Keratinocyte (primary cell): ENCODE measurements at regions not wholly inside any gene's neighbourhood (a gene's known extent, or its start where the extent isn't known, plus 50 kb on each side); places are given as distances from the start of the nearest gene placed in this dataset.

Experiments used
- DNase-seq: peaks from one replicate; pipeline ENCODE4 v3.0.0-alpha.2; 2011; ENCODE audit warnings: low read depth, missing footprints, low spot score
- FAIRE-seq: peaks from 2 replicates; lab custom pipeline; 2011; peaks lifted over from hg19 to GRCh38; lab: Jason Lieb, UNC
- H2AFZ ChIP-seq: 2 replicates; pipeline ENCODE4 v1.6.0; 2012; ENCODE audit warnings: low read length, control low read depth, inconsistent platforms; ENCODE audit not compliant: control insufficient read depth
- H3K27ac ChIP-seq: 2 replicates; pipeline ENCODE4 v1.5.1; 2011; ENCODE audit warnings: low read length; ENCODE audit not compliant: control insufficient read depth, insufficient read depth
- H3K27me3 ChIP-seq: 3 replicates; pipeline ENCODE4 v1.6.0; 2011; ENCODE audit warnings: low read length; ENCODE audit not compliant: control insufficient read depth, insufficient read depth; ENCODE audit errors: extremely low read depth
- H3K36me3 ChIP-seq, 2 experiments: 2 replicates in 1 of 2; 3 replicates in 1 of 2; pipeline ENCODE4 v1.5.1; 2011; ENCODE audit warnings: low read length in 2 of 2, mild to moderate bottlenecking in 1 of 2; ENCODE audit not compliant: control insufficient read depth in 2 of 2, insufficient read depth in 2 of 2; ENCODE audit errors: extremely low read depth in 1 of 2
- H3K4me1 ChIP-seq: 3 replicates; pipeline ENCODE4 v1.5.1; 2011; ENCODE audit warnings: low read length; ENCODE audit not compliant: control insufficient read depth, insufficient read depth; ENCODE audit errors: extremely low read depth
- H3K4me2 ChIP-seq: 3 replicates; pipeline ENCODE4 v1.6.0; 2011; ENCODE audit warnings: low read depth, low read length; ENCODE audit not compliant: control insufficient read depth, insufficient read depth; ENCODE audit errors: extremely low read depth
- H3K4me3 ChIP-seq, 3 experiments: fragments of 200-600 bp in 1 of 3; sonication (generic) in 1 of 3; 2 replicates in 2 of 3; 3 replicates in 1 of 3; pipeline ENCODE4 v1.5.1; 2011 to 2016; ENCODE audit warnings: low read length in 3 of 3, mild to moderate bottlenecking in 3 of 3, control low read depth in 2 of 3, inconsistent platforms in 1 of 3, low read depth in 1 of 3, mixed read lengths in 1 of 3, mixed run types in 1 of 3, moderate library complexity in 1 of 3; ENCODE audit not compliant: control insufficient read depth in 2 of 3, insufficient read depth in 2 of 3; ENCODE audit errors: extremely low read depth in 1 of 3
- H3K79me2 ChIP-seq: 2 replicates; pipeline ENCODE4 v1.6.0; 2012; ENCODE audit warnings: low read length; ENCODE audit not compliant: control insufficient read depth, insufficient read depth
- H3K9ac ChIP-seq: 3 replicates; pipeline ENCODE4 v1.6.0; 2011; ENCODE audit warnings: low read length; ENCODE audit not compliant: control insufficient read depth, insufficient read depth; ENCODE audit errors: extremely low read depth
- H3K9me1 ChIP-seq: 3 replicates; pipeline ENCODE4 v1.6.0; 2011; ENCODE audit warnings: low read length; ENCODE audit not compliant: control insufficient read depth, insufficient read depth; ENCODE audit errors: extremely low read depth
- H3K9me3 ChIP-seq: 2 replicates; pipeline ENCODE4 v1.5.1; 2012; ENCODE audit warnings: low read depth, low read length; ENCODE audit not compliant: control insufficient read depth
- H4K20me1 ChIP-seq: 3 replicates; pipeline ENCODE4 v1.6.0; 2011; ENCODE audit warnings: low read length; ENCODE audit not compliant: control insufficient read depth, insufficient read depth; ENCODE audit errors: extremely low read depth
- CTCF ChIP-seq, 3 experiments: IDR thresholded peaks in 1 of 3; conservative IDR thresholded peaks in 1 of 3; optimal IDR thresholded peaks in 1 of 3; 2 replicates in 2 of 3; 3 replicates in 1 of 3; pipeline versions ENCODE3 to v1.5.1; 2011; ENCODE audit warnings: low read length in 3 of 3, mild to moderate bottlenecking in 3 of 3, moderate library complexity in 2 of 3, control low read depth in 1 of 3, inconsistent platforms in 1 of 3; ENCODE audit not compliant: insufficient read depth in 2 of 3; ENCODE audit errors: extremely low read depth in 1 of 3
- EZH2 ChIP-seq: IDR thresholded peaks from one replicate; pipeline ENCODE4 v1.6.1; 2012; ENCODE audit warnings: inconsistent platforms, mild to moderate bottlenecking, low read length, moderate library complexity
- dilution Hi-C: fragments of 300-500 bp; cut with MboI; formaldehyde crosslinking; loops from one replicate; pipeline ENCODE4 v1.7.0; 2020; ENCODE audit warnings: low sequenced_read_pairs; ENCODE audit not compliant: extremely low pct_ligation_motif_present

GRCh38 chr7:68446183-68446582, 1152.1 kb upstream of the AUTS2 start:
- no peaks in the 10 kb centered on the region for H3K79me2 ChIP-seq
- H3K9me1 ChIP-seq: no peaks in the 10 kb centered on the region
- no peak overlapping the region for H2AFZ ChIP-seq
- H3K36me3 ChIP-seq: no peaks in the 10 kb centered on the region
- H3K4me1 ChIP-seq: no peaks in the 10 kb centered on the region
- no peak overlapping the region for H3K4me2 ChIP-seq
- FAIRE-seq: no peak
- dilution Hi-C loops: no loop called here
- H4K20me1 ChIP-seq: no peaks in the 10 kb centered on the region
- no peak overlapping the region for H3K9ac ChIP-seq
- TF ChIP-seq EZH2 (no peak), CTCF (optimal IDR thresholded peaks at IDR 0.05 in 1 of 3, IDR thresholded peaks at IDR 0.05 in 1 of 3, conservative IDR thresholded peaks at IDR 0.05 in 1 of 3; ENCODE audit: extremely low read depth in 1 of 3, insufficient read depth in 2 of 3, low read length in 3 of 3) (no peak)
- no peaks in the 10 kb centered on the region for H3K27me3 ChIP-seq
- DNase-seq: no peak
- H3K27ac ChIP-seq: no peak overlapping the region
- H3K9me3 ChIP-seq: no peaks in the 10 kb centered on the region
- no peak overlapping the region for H3K4me3 ChIP-seq

GRCh38 chr7:68449099-68449498, 1149.2 kb upstream of the AUTS2 start:
- Histone ChIP-seq H3K27ac (no peak overlapping the region), H2AFZ (no peak overlapping the region), H3K9me1 (no peaks in the 10 kb centered on the region), H3K79me2 (no peaks in the 10 kb centered on the region), H3K36me3 (no peaks in the 10 kb centered on the region), H3K9ac (no peak overlapping the region), H3K4me1 (no peaks in the 10 kb centered on the region), H3K4me3 (no peak overlapping the region), H3K4me2 (no peak overlapping the region), H3K9me3 (no peaks in the 10 kb centered on the region), H4K20me1 (no peaks in the 10 kb centered on the region), H3K27me3 (no peaks in the 10 kb centered on the region)
- no peak for TF ChIP-seq EZH2
- TF ChIP-seq CTCF (optimal IDR thresholded peaks at IDR 0.05 in 1 of 3, IDR thresholded peaks at IDR 0.05 in 1 of 3, conservative IDR thresholded peaks at IDR 0.05 in 1 of 3; ENCODE audit: extremely low read depth in 1 of 3, insufficient read depth in 2 of 3, low read length in 3 of 3): no peak
- no peak for DNase-seq
- dilution Hi-C loops: no loop called here
- no peak for FAIRE-seq
